G401 (cell line): ENCODE measurements at regions not wholly inside any gene's neighbourhood (a gene's known extent, or its start where the extent isn't known, plus 50 kb on each side); places are given as distances from the start of the nearest gene placed in this dataset.

Source experiments
- DNase-seq: peaks from one replicate; pipeline ENCODE4 v3.0.0-alpha.2; 2015; ENCODE audit warnings: low spot score
- in situ Hi-C: cut with HindIII; loops from 2 replicates; pipeline ENCODE4 v1.10.0; 2016; ENCODE audit warnings: low sequenced_read_pairs, mixed read lengths

DNA sequence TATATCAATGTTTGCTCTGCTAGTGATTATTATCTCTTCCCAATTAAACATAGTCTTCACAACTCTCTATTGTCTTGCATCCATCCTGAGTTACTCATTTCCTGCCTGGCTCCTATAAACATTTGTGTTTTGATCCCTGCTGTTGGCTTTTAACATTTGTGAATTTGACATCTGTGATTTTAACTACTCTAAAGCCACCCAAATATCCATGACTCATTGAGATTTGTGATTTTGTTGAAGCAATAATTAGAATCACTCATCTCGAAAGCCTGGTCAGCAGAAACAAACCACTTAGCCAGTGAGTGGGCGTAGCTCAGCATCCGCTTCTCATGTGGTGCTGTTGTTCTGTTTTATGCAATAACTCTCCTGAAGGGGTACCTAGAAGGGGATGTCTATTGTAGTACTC lies 174.3 kb upstream of the ZBTB20 start:
- in situ Hi-C loops = no loop called here
- no peak for DNase-seq

GRCh38 chr3:115322901-115323300 lies 175.8 kb upstream of the ZBTB20 start:
- in situ Hi-C loops = no loop called here
- no peak for DNase-seq

- no peak for DNase-seq
- in situ Hi-C loops = no loop called here
Measured at GRCh38 chr3:115323380-115323779, 176.3 kb upstream of the ZBTB20 start.

DNA sequence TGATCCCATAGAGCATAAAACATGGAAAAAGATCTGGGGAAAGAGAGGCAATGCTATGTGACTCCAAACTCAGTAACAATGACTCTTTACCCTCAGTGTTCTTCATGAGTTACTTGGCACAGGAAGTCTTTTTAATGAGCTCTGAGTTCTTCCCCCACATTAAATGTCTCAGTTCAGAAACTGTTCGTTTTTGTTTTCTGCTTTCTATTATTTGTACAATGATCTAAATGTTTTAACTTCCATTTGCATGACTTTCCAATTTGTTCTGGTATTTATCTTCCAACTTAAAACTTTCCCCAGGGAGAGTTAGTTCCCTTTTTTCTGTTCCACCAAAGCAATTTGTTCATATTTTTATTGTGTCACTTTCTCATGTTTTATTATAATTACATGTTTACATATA lies 177.0 kb upstream of the ZBTB20 start:
- no peak for DNase-seq
- in situ Hi-C loops = no loop called here

DNA sequence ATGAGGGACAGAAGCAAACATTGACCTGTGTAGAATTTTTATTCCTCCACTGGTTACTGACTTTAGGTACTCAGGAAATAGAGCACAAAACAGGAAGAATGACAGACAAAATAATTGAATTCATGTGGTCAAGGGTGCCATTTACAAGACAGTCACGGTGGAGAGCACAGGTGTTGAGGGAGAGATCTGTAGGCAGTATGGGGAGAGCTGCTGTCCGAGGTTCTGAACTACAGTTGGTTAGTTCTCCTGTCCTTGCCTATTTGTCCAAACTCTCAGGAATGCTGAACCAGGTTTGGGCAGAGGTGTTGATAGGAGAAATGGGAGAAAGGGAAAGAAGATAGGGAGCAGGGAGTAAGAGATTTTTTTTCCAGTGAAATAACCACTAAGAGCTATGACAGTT lies 178.5 kb upstream of the ZBTB20 start:
- in situ Hi-C loops = no loop called here
- DNase-seq = no peak

DNA sequence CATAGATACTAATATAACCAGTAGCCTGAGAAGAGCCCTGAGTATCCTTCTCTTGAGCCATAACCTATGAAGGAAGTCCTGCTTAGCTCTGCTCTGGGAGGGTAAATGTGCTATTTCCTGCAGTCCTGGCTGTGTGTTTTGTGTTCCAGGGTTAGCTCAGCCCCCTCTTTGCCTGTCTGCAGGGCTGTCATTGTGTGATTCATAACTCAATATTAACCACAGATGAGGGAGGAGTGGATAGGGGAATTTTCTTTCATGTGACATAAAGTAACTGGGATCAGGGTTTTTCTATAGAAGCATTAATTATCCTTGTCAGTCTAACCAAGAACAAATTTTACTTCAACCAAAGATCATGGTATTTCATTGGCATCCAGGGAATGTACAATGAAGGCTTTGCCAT lies 183.3 kb upstream of the ZBTB20 start:
- in situ Hi-C loops = no loop called here

DNA sequence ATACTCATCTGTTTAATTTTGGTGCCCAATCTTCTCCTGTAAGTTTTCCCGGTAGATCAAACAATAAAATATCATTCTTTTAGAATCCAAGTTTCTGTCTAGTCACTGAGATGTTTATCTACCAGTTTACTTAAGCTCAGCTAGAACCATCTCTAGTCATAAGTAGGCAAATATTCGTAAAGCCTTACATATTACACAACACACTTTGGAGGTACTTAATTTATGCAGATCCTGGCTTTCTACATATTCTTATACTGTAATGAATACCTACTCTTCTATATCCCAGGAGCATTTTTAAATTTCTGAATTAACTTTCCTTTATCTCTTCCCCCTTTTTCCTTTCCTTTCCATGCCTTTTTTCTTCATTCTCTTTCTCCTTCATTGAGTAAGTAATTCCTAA lies 185.9 kb upstream of the ZBTB20 start:
- no peak for DNase-seq
- in situ Hi-C loops = no loop called here

More for the DNA sequence above, 183.3 kb upstream of the ZBTB20 start:
- no peak for DNase-seq

- no peak for DNase-seq
- in situ Hi-C loops = no loop called here
Measured at GRCh38 chr3:115336836-115337235, 189.7 kb upstream of the ZBTB20 start.

DNA sequence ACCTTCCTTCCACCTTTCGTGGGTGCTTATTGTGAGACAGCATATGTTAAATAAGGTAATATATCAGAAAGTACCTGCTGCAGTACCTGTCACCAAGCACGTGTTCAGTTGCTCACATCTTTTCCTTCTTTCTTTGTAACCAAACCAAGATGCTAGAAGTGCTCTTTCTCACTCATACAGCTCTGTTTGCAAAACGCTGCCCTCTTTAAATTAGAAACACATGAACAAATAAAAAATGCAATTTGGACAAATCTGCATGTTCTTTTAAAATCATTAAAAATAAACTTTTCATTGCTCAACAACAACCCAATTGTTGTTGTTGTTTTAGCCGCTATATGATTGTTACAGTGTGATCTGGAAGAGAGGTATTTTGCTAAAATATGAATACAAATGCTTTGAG lies 193.5 kb upstream of the ZBTB20 start:
- no peak for DNase-seq
- in situ Hi-C loops = no loop called here

GRCh38 chr3:115341208-115341607 lies 194.1 kb upstream of the ZBTB20 start:
- no peak for DNase-seq
- in situ Hi-C loops = no loop called here

- no peak for DNase-seq
- in situ Hi-C loops = no loop called here
Measured at GRCh38 chr3:115347737-115348136, 200.6 kb upstream of the ZBTB20 start.

DNA sequence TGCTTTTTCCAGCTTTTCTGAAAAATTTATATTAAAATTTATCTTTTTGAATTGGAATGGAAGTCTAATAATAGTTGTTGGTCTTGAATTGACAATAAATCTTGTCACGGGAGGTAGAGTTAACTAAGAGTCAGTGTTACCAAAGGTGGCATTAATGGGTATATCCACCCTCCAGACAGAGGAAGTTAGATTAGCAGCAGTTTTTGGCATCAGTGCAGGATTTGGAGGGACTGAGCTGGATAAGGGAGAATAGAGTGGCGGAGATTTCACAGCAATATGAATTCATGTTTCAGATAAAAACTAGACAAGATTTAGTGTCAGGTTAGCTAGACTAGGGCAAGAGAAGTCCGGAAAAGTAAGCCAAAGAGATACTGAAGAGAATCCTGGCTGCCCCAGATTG lies 201.3 kb upstream of the ZBTB20 start:
- no peak for DNase-seq
- in situ Hi-C loops = no loop called here

DNA sequence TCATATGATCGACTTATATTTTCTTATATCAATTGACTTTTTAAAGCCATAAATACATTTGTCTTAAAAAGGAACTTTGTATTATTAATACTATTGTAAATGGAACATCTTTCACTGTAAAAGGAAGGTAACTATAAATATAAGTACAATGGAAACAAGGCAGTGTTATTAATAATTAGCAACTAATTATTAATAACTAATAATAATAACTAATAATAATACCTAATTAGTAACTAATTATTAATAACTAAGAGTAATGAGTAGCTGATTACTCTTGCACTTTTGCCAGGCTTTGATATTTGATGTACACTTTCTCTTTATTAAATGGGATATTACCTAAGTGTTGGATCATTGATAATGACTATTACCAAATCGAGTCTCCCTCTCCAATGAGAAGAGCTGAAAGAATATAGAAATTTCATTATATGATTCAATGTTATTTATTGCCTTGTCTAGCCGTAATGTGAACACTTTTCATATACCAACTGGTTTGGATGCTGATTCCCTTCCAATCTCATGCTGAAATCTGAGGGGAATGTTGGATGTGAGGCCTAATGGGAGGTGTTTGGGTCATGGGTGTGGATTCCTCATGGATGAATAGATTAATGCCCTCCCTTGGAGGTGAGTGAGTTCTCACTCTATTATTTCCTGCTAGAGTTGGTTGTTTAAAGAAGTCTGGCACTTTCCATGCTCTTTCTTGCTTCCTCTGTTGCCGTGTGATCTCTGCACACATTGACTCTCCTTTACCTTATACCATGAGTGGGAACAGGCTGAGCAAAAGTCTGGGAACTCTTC lies 202.1 kb upstream of the ZBTB20 start:
- in situ Hi-C loops = no loop called here
- no peak for DNase-seq

DNA sequence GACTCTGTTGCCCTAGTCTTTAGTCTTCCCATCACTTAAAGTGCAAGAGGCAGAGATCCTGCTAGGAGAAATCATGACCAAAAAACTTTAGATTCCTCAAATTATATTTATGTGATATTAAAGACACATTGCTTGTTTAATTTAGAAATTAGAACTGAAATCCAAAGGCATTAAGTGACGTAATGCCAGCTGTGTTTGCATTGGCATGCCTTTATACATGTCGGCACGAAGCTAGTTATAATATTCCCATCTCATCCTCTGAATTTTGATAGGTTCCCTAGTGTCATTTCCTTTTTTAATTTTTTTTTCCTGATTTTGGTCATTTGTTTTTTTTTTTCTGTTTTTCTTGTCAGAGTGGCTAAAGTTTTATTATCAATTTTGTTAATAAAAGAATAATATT lies 203.5 kb upstream of the ZBTB20 start:
- no peak for DNase-seq
- in situ Hi-C loops = no loop called here

DNA sequence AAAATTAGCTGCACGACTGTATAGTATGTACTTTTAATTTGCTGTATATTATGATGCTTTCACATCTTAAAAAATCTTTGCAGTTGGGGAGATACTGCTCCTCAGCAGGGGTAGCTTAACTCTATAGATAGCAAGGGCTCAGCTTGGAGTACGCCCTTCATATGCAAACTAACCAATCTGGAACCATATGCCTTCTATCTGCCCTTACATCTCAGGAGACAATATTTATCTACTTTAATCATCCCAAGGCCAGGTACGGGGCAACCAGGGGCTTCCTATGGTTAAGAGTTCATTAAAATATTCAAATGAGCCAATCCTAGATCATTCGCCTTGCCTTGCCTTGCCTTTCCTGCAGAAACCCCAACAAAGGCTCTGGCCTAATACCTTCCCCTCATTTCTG lies 204.1 kb upstream of the ZBTB20 start:
- in situ Hi-C loops = no loop called here
- no peak for DNase-seq

GRCh38 chr3:115354010-115354409 lies 206.9 kb upstream of the ZBTB20 start:
- DNase-seq = no peak
- in situ Hi-C loops = no loop called here

GRCh38 chr3:115357456-115357855 lies 210.4 kb upstream of the ZBTB20 start:
- in situ Hi-C loops = no loop called here
- DNase-seq = no peak

- no peak for DNase-seq
- in situ Hi-C loops = no loop called here
Measured at GRCh38 chr3:115359536-115359935, 212.4 kb upstream of the ZBTB20 start.

- in situ Hi-C loops = no loop called here
Measured at GRCh38 chr3:115361806-115362205, 214.7 kb upstream of the ZBTB20 start.

GRCh38 chr3:115363071-115363470 lies 216.0 kb upstream of the ZBTB20 start:
- in situ Hi-C loops = no loop called here
- no peak for DNase-seq

More at GRCh38 chr3:115361806-115362205, 214.7 kb upstream of the ZBTB20 start:
- no peak for DNase-seq

GRCh38 chr3:115369021-115369420 lies 221.9 kb upstream of the ZBTB20 start:
- in situ Hi-C loops = no loop called here
- no peak for DNase-seq
